GM12878 (cell line): ENCODE measurements at regions not wholly inside any gene's neighbourhood (a gene's known extent, or its start where the extent isn't known, plus 50 kb on each side); places are given as distances from the start of the nearest gene placed in this dataset.

Source experiments
- ATAC-seq: fragments of 200-7000 bp; cut with Tn5 transposase; 3 replicates; pipeline ENCODE4 v1.9.1; 2020; ENCODE audit warnings: mild to moderate bottlenecking, moderate library complexity
- BruUV-seq: library from RNA; stranded (reverse); fragments of 400-500 nt; replicated peaks from 2 replicates; lab custom pipeline; 2021; lab: Mats Ljungman, UMichigan
- CTCF ChIA-PET: fragments of 300-600 bp; sonication (Branson Sonifier 250); formaldehyde crosslinking; extraction: SDS; loops from one replicate; lab custom pipeline; 2021; ENCODE audit warnings: inconsistent platforms; lab: Yijun Ruan, JAX
- POLR2A ChIA-PET: fragments of 350-600 bp; formaldehyde crosslinking; extraction: SDS; loops from one replicate; lab custom pipeline; 2021; ENCODE audit warnings: inconsistent platforms; lab: Charles Lee
- RAD21 ChIA-PET: fragments of 300-600 bp; sonication (Branson Sonifier 250); formaldehyde crosslinking; loops from one replicate; lab custom pipeline; 2023; ENCODE audit warnings: antibody characterized with exemption; ENCODE audit not compliant: unreplicated experiment; lab: Charles Lee
- SMC1A ChIA-PET: fragments of 300-600 bp; sonication (Branson Sonifier 250); formaldehyde crosslinking; loops from one replicate; lab custom pipeline; 2023; ENCODE audit not compliant: unreplicated experiment, uncharacterized antibody; lab: Charles Lee
- DNase-seq: peaks from one replicate; pipeline ENCODE4 v3.0.0-alpha.2; 2011; ENCODE audit warnings: low read depth, low spot score
- FAIRE-seq: peaks from 3 replicates; lab custom pipeline; 2011; peaks lifted over from hg19 to GRCh38; lab: Jason Lieb, UNC
- H2AFZ ChIP-seq: 2 replicates; pipeline ENCODE4 v1.6.0; 2011; ENCODE audit warnings: low read depth, low read length, control low read depth; ENCODE audit not compliant: control insufficient read depth
- H3K27ac ChIP-seq: 2 replicates; pipeline ENCODE4 v1.5.1; 2011; ENCODE audit warnings: control low read depth; ENCODE audit not compliant: control insufficient read depth, insufficient read depth
- H3K27me3 ChIP-seq, 2 experiments: replicated peaks in 1 of 2; 2 replicates each; pipeline versions ENCODE4 v1.6.0 to v1.6.1; 2011; ENCODE audit warnings: low read length in 1 of 2; ENCODE audit not compliant: control insufficient read depth in 2 of 2, insufficient read depth in 2 of 2
- H3K36me3 ChIP-seq, 2 experiments: 2 replicates each; pipeline ENCODE4 v1.5.1; 2011; ENCODE audit warnings: low read length in 1 of 2; ENCODE audit not compliant: control insufficient read depth in 2 of 2, insufficient read depth in 2 of 2
- H3K4me1 ChIP-seq: 2 replicates; pipeline ENCODE4 v1.6.1; 2011; ENCODE audit warnings: mild to moderate bottlenecking, low read length, moderate library complexity, mixed read lengths; ENCODE audit not compliant: control insufficient read depth, insufficient read depth
- H3K4me2 ChIP-seq: 2 replicates; pipeline ENCODE4 v1.6.0; 2011; ENCODE audit warnings: control low read depth; ENCODE audit not compliant: control insufficient read depth, insufficient read depth
- H3K4me3 ChIP-seq: fragments of 200-600 bp; sonication (generic); 2 replicates; pipeline ENCODE4 v1.5.1; 2016
- H3K79me2 ChIP-seq: 2 replicates; pipeline ENCODE4 v1.6.0; 2011; ENCODE audit warnings: low read length; ENCODE audit not compliant: control insufficient read depth, insufficient read depth
- H3K9ac ChIP-seq: 2 replicates; pipeline ENCODE4 v1.8.0; 2011; ENCODE audit warnings: low read length, control low read depth, mixed read lengths; ENCODE audit not compliant: control insufficient read depth, insufficient read depth
- H3K9me3 ChIP-seq: replicated peaks from 3 replicates; pipeline ENCODE4 v1.5.1; 2011; ENCODE audit warnings: mild to moderate bottlenecking, low read length; ENCODE audit not compliant: control insufficient read depth, insufficient read depth
- H4K20me1 ChIP-seq: 2 replicates; pipeline ENCODE4 v1.6.0; 2011; ENCODE audit not compliant: control insufficient read depth, insufficient read depth
- CHD2 ChIP-seq: IDR thresholded peaks from 2 replicates; pipeline ENCODE4 v1.6.1; 2011; ENCODE audit warnings: low read depth, low read length, improper control_type of control experiment, borderline replicate concordance
- CHD4 ChIP-seq: fragments of 200-600 bp; sonication (generic); IDR thresholded peaks from 2 replicates; pipeline ENCODE4 v1.6.1; 2016; ENCODE audit warnings: mild to moderate bottlenecking
- CREB1 ChIP-seq: IDR thresholded peaks from 2 replicates; pipeline ENCODE4 v1.6.1; 2012; ENCODE audit warnings: low read depth, mild to moderate bottlenecking, inconsistent platforms
- CREM ChIP-seq: IDR thresholded peaks from 2 replicates; pipeline ENCODE4 v1.6.1; 2014; ENCODE audit warnings: antibody characterized with exemption, low read depth
- EGR1 ChIP-seq, 2 experiments: IDR thresholded peaks; 1 replicate in 1 of 2; 2 replicates in 1 of 2; pipeline ENCODE4 v1.6.1; 2011 to 2012; ENCODE audit warnings: low read depth in 2 of 2, low read length in 2 of 2, borderline replicate concordance in 1 of 2, mild to moderate bottlenecking in 1 of 2, moderate library complexity in 1 of 2
- JUNB ChIP-seq: IDR thresholded peaks from 2 replicates; pipeline ENCODE4 v1.6.1; 2016; ENCODE audit warnings: antibody characterized with exemption, mild to moderate bottlenecking
- LARP7 ChIP-seq: fragments of 450-650 bp; IDR thresholded peaks from 2 replicates; pipeline ENCODE4 v1.6.1; 2017; ENCODE audit warnings: mild to moderate bottlenecking
- POLR2A ChIP-seq: IDR thresholded peaks from 2 replicates; pipeline ENCODE4 v1.6.1; 2011; ENCODE audit warnings: low read depth, mild to moderate bottlenecking, low read length
- POU2F2 ChIP-seq: IDR thresholded peaks from 3 replicates; pipeline ENCODE4 v1.6.1; 2011; ENCODE audit warnings: low read depth, mild to moderate bottlenecking, low read length, borderline replicate concordance
- RAD51 ChIP-seq: fragments of 450-650 bp; IDR thresholded peaks from 2 replicates; pipeline ENCODE4 v1.6.1; 2016; ENCODE audit warnings: moderate library complexity, mild to moderate bottlenecking, inconsistent platforms
- RUNX3 ChIP-seq: IDR thresholded peaks from 2 replicates; pipeline ENCODE4 v1.6.1; 2012; ENCODE audit warnings: low read length, inconsistent platforms
- YBX1 ChIP-seq: fragments of 450-650 bp; IDR thresholded peaks from 2 replicates; pipeline ENCODE4 v1.6.1; 2016; ENCODE audit warnings: antibody characterized with exemption
- WGBS: methylation state at CpG from one replicate; pipeline ENCODE4 v1.1.6; 2016; ENCODE audit warnings: low lambda C conversion rate; ENCODE audit not compliant: insufficient replicate concordance, insufficient coverage; ENCODE audit errors: missing lambda C conversion rate; 5-methylcytosine and 5-hydroxymethylcytosine counted together
- in situ Hi-C: fragments of 300-500 bp; cut with MboI; formaldehyde crosslinking; loops from 9 replicates; pipeline ENCODE4 v1.14.3; 2018; ENCODE audit warnings: mixed read lengths
- intact Hi-C: fragments of 100-400 bp; cut with micrococcal nuclease; formaldehyde crosslinking; loops from one replicate; pipeline ENCODE4 v1.14.2; 2022; ENCODE audit not compliant: unreplicated experiment
- TF ChIP-seq, protein P1 (sequence below): IDR thresholded peaks from 2 replicates; pipeline ENCODE4 v1.6.1; 2011; ENCODE audit warnings: low read depth, mild to moderate bottlenecking, low read length, moderate library complexity, borderline replicate concordance; ENCODE audit errors: extremely low read depth
- TF ChIP-seq, protein P2 (sequence below): fragments of 450-650 bp; IDR thresholded peaks from 2 replicates; pipeline ENCODE4 v1.6.1; 2017; ENCODE audit warnings: mild to moderate bottlenecking, moderate library complexity
- TF ChIP-seq, protein P3 (sequence below): fragments of 450-650 bp; IDR thresholded peaks from 2 replicates; pipeline ENCODE4 v1.6.1; 2017; ENCODE audit warnings: mild to moderate bottlenecking

DNA sequence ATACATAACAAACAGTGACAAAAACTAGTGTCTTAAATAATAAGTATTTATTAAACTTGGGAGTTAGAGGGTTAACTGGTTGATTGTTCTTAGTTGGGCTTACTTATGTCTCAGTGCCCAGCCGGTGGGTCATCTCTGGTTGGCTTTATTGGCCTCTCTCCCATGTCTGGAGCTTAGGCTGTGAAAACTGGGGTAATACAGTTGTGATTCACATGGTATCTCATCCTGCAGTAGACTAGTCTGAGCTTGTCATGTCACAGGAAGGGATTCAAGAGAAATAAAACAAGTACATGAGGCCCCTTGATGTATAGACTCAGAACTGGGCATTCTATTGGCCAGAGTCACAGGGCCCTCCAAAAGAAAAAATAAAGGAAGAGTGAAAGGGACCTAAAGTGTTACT lies 466.4 kb upstream of the SMC2 start:
- no peaks in the 10 kb centered on the region for H3K36me3 ChIP-seq
- in situ Hi-C loops, result no loop called here
- H4K20me1 ChIP-seq, result no peaks in the 10 kb centered on the region
- no peaks in the 10 kb centered on the region for H3K27me3 ChIP-seq
- H3K4me1 ChIP-seq, result no peaks in the 10 kb centered on the region
- ChIA-PET CTCF (no interaction called here), POLR2A (no interaction called here), RAD21 (no interaction called here), SMC1A (interaction anchor here (1.0 kb wide), 1 partner anchor 67 kb away, joined by 3 read pairs; no protein-coding TSS in a partner anchor)
- H3K79me2 ChIP-seq, result no peaks in the 10 kb centered on the region
- BruUV-seq, result no TSS peak
- intact Hi-C loops, result no loop called here
- TF ChIP-seq RUNX3 (no peak), CHD2 (no peak), EGR1 (IDR thresholded peaks at IDR 0.05; ENCODE audit: borderline replicate concordance in 1 of 2, low read depth in 2 of 2, low read length in 2 of 2) (no peak), LARP7 (no peak), JUNB (no peak), CREM (no peak), POLR2A (no peak), CHD4 (no peak)
- no peak overlapping the region for H3K27ac ChIP-seq
- no peak overlapping the region for H3K4me3 ChIP-seq
- FAIRE-seq, result no peak
- no peak overlapping the region for H2AFZ ChIP-seq
- no peak overlapping the region for H3K9ac ChIP-seq
- 0% methylated on average over 1 of the region's 1 CpG for WGBS
- H3K4me2 ChIP-seq, result no peak overlapping the region
- no peaks in the 10 kb centered on the region for H3K9me3 ChIP-seq
- DNase-seq, result no peak
- ATAC-seq, result no peak

DNA sequence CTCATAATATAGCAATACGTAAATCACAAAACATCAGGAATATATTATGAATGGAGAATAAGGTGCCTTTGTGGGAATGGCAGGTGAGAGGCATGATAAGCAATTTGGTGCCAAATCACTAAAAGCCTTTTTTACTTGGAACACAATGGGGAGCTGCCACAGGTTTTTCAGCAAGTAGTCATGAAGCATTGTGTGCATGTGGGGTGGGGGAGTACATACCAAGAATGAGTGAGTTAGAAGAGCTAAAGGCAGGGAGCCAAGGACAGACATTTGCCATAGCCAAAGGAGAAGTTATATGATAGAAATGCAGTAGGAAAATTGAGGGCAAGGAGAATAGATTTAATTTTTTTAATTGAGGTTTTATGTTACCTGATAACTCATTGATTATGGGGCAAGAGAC lies 445.0 kb upstream of the SMC2 start:
- in situ Hi-C loops (no loop called here), intact Hi-C loops (no loop called here)
- FAIRE-seq, result no peak
- 0% methylated on average over 1 of the region's 1 CpG for WGBS
- H2AFZ ChIP-seq, result no peak overlapping the region
- no peaks in the 10 kb centered on the region for H3K36me3 ChIP-seq
- DNase-seq, result no peak
- ChIA-PET RAD21 (no interaction called here), CTCF (no interaction called here), POLR2A (no interaction called here), SMC1A (no interaction called here)
- no peak overlapping the region for H3K9ac ChIP-seq
- no peaks in the 10 kb centered on the region for H3K27me3 ChIP-seq
- no peaks in the 10 kb centered on the region for H3K9me3 ChIP-seq
- H3K27ac ChIP-seq, result no peak overlapping the region
- ATAC-seq, result no peak
- no TSS peak for BruUV-seq
- H3K4me2 ChIP-seq, result no peak overlapping the region
- H3K4me3 ChIP-seq, result no peak overlapping the region
- H4K20me1 ChIP-seq, result no peaks in the 10 kb centered on the region
- H3K79me2 ChIP-seq, result no peaks in the 10 kb centered on the region
- no peaks in the 10 kb centered on the region for H3K4me1 ChIP-seq
- TF ChIP-seq CREB1 (no peak), YBX1 (no peak), POU2F2 (no peak), RAD51 (no peak)
- TF ChIP-seq, protein P1, sequence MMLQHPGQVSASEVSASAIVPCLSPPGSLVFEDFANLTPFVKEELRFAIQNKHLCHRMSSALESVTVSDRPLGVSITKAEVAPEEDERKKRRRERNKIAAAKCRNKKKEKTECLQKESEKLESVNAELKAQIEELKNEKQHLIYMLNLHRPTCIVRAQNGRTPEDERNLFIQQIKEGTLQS, result no peak
- TF ChIP-seq, protein P2, sequence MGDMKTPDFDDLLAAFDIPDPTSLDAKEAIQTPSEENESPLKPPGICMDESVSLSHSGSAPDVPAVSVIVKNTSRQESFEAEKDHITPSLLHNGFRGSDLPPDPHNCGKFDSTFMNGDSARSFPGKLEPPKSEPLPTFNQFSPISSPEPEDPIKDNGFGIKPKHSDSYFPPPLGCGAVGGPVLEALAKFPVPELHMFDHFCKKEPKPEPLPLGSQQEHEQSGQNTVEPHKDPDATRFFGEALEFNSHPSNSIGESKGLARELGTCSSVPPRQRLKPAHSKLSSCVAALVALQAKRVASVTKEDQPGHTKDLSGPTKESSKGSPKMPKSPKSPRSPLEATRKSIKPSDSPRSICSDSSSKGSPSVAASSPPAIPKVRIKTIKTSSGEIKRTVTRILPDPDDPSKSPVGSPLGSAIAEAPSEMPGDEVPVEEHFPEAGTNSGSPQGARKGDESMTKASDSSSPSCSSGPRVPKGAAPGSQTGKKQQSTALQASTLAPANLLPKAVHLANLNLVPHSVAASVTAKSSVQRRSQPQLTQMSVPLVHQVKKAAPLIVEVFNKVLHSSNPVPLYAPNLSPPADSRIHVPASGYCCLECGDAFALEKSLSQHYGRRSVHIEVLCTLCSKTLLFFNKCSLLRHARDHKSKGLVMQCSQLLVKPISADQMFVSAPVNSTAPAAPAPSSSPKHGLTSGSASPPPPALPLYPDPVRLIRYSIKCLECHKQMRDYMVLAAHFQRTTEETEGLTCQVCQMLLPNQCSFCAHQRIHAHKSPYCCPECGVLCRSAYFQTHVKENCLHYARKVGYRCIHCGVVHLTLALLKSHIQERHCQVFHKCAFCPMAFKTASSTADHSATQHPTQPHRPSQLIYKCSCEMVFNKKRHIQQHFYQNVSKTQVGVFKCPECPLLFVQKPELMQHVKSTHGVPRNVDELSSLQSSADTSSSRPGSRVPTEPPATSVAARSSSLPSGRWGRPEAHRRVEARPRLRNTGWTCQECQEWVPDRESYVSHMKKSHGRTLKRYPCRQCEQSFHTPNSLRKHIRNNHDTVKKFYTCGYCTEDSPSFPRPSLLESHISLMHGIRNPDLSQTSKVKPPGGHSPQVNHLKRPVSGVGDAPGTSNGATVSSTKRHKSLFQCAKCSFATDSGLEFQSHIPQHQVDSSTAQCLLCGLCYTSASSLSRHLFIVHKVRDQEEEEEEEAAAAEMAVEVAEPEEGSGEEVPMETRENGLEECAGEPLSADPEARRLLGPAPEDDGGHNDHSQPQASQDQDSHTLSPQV, result no peak
- TF ChIP-seq, protein P3, sequence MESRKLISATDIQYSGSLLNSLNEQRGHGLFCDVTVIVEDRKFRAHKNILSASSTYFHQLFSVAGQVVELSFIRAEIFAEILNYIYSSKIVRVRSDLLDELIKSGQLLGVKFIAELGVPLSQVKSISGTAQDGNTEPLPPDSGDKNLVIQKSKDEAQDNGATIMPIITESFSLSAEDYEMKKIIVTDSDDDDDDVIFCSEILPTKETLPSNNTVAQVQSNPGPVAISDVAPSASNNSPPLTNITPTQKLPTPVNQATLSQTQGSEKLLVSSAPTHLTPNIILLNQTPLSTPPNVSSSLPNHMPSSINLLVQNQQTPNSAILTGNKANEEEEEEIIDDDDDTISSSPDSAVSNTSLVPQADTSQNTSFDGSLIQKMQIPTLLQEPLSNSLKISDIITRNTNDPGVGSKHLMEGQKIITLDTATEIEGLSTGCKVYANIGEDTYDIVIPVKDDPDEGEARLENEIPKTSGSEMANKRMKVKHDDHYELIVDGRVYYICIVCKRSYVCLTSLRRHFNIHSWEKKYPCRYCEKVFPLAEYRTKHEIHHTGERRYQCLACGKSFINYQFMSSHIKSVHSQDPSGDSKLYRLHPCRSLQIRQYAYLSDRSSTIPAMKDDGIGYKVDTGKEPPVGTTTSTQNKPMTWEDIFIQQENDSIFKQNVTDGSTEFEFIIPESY, result no peak
